ENCODE measurements at regions not wholly inside any gene's neighbourhood (a gene's known extent, or its start where the extent isn't known, plus 50 kb on each side); places are given as distances from the start of the nearest gene placed in this dataset.

GRCh38 chr14:38074754-38075153, 132.9 kb upstream of the SSTR1 start:
- Histone ChIP-seq H2AFZ (ENCODE audit: low read length) (no peak overlapping the region), H3K79me2 (ENCODE audit: insufficient read depth, low read length) (no peaks in the 10 kb centered on the region), H4K20me1 (ENCODE audit: insufficient read depth, low read length) (no peaks in the 10 kb centered on the region), H3K4me1 (ENCODE audit: insufficient read depth, low read length) (no peaks in the 10 kb centered on the region), H3K9me3 (ENCODE audit: low read length) (no peaks in the 10 kb centered on the region), H3K36me3 (replicated peaks in 1 of 2; ENCODE audit: control insufficient read depth in 1 of 2, insufficient read depth in 2 of 2, low read length in 2 of 2) (no peaks in the 10 kb centered on the region), H3K4me2 (ENCODE audit: low read depth, low read length) (no peak overlapping the region), H3K9ac (ENCODE audit: insufficient read depth, low read depth, low read length) (no peak overlapping the region), H3K4me3 (replicated peaks in 1 of 3; ENCODE audit: insufficient read depth in 1 of 3, low read depth in 2 of 3, low read length in 3 of 3) (no peak overlapping the region), H3K27me3 (ENCODE audit: control insufficient read depth in 1 of 2, insufficient read depth in 2 of 2, low read length in 2 of 2) (no peaks in the 10 kb centered on the region), H3K27ac (ENCODE audit: extremely low read length, insufficient read depth, low read length) (no peak overlapping the region)
- BruUV-seq (replicated peaks): no TSS peak
- WGBS (ENCODE audit: low lambda C conversion rate): 7% methylated on average over 2 of the region's 2 CpGs
- DNase-seq (ENCODE audit: low spot score) (no peak), ATAC-seq (no peak), FAIRE-seq (no peak)
- in situ Hi-C loops (cut with HindIII; ENCODE audit: extremely low pct_ligation_motif_present, low pct_unique_long_range_greater_than_20kb): no loop called here
- ChIA-PET POLR2A (no interaction called here), CTCF (ENCODE audit: low intra/inter-chr PET ratio, low total read pairs) (no interaction called here)
- intact Hi-C loops (cut with micrococcal nuclease; ENCODE audit: unreplicated experiment): no loop called here
- TF ChIP-seq ZSCAN30 (CRISPR knock-in tag; IDR thresholded peaks at IDR 0.05) (no peak), ZNF879 (CRISPR knock-in tag; IDR thresholded peaks at IDR 0.05) (no peak), YEATS2 (CRISPR knock-in tag; IDR thresholded peaks at IDR 0.05; ENCODE audit: borderline replicate concordance) (no peak), TEF (CRISPR knock-in tag; IDR thresholded peaks at IDR 0.05) (no peak), MIER2 (CRISPR knock-in tag; IDR thresholded peaks at IDR 0.05) (no peak), ZBTB7B (CRISPR knock-in tag; IDR thresholded peaks at IDR 0.05) (no peak), ZNF101 (CRISPR knock-in tag; IDR thresholded peaks at IDR 0.05; ENCODE audit: borderline replicate concordance, low read depth) (no peak), NFKB2 (CRISPR knock-in tag; IDR thresholded peaks at IDR 0.05; ENCODE audit: borderline replicate concordance) (no peak), ZNF451 (CRISPR knock-in tag; IDR thresholded peaks at IDR 0.05) (no peak), ZNF572 (CRISPR knock-in tag; IDR thresholded peaks at IDR 0.05) (no peak), CSRNP2 (CRISPR knock-in tag; conservative IDR thresholded peaks at IDR 0.05; ENCODE audit: low read depth) (no peak), ZMYM2 (CRISPR knock-in tag; IDR thresholded peaks at IDR 0.05) (no peak), GMEB1 (CRISPR knock-in tag; IDR thresholded peaks at IDR 0.05; ENCODE audit: borderline replicate concordance) (no peak), MXD3 (CRISPR knock-in tag; IDR thresholded peaks at IDR 0.05) (no peak), ZBTB2 (CRISPR knock-in tag; IDR thresholded peaks at IDR 0.05; ENCODE audit: low read depth) (no peak), ZNF468 (CRISPR knock-in tag; IDR thresholded peaks at IDR 0.05) (no peak), HNF1B (CRISPR knock-in tag; IDR thresholded peaks at IDR 0.05) (no peak)
